Smooth muscle cell (in vitro differentiated cells): ENCODE measurements at regions not wholly inside any gene's neighbourhood (a gene's known extent, or its start where the extent isn't known, plus 50 kb on each side); places are given as distances from the start of the nearest gene placed in this dataset.

Experiments
- DNase-seq: peaks from one replicate; lab custom pipeline; 2025; ENCODE audit not compliant: unreplicated experiment; lab: John Stamatoyannopoulos, UW
- H2AFZ ChIP-seq: fragments of 200-600 bp; sonication (generic); 2 replicates; pipeline ENCODE4 v1.6.0; 2016; ENCODE audit warnings: antibody characterized with exemption, low read depth, mild to moderate bottlenecking
- H3F3A ChIP-seq: fragments of 200-600 bp; sonication (generic); 2 replicates; pipeline ENCODE4 v1.6.0; 2017; ENCODE audit warnings: antibody characterized with exemption, low read depth
- H3K27ac ChIP-seq: fragments of 200-600 bp; sonication (generic); 2 replicates; pipeline ENCODE4 v1.5.1; 2016; ENCODE audit warnings: low read depth, mild to moderate bottlenecking
- H3K27me3 ChIP-seq: fragments of 200-600 bp; sonication (generic); 2 replicates; pipeline ENCODE4 v1.6.1; 2016; ENCODE audit warnings: low read depth, mild to moderate bottlenecking
- H3K36me3 ChIP-seq: fragments of 200-600 bp; sonication (generic); 2 replicates; pipeline ENCODE4 v1.5.1; 2016; ENCODE audit warnings: low read depth
- H3K4me1 ChIP-seq: fragments of 200-600 bp; sonication (generic); 2 replicates; pipeline ENCODE4 v1.5.1; 2016; ENCODE audit warnings: low read depth
- H3K4me2 ChIP-seq: fragments of 200-600 bp; sonication (generic); 2 replicates; pipeline ENCODE4 v1.6.0; 2016; ENCODE audit warnings: mild to moderate bottlenecking
- H3K4me3 ChIP-seq: fragments of 200-600 bp; sonication (generic); 2 replicates; pipeline ENCODE4 v1.5.1; 2016; ENCODE audit warnings: mild to moderate bottlenecking
- H3K79me2 ChIP-seq: fragments of 200-600 bp; sonication (generic); 2 replicates; pipeline ENCODE4 v1.6.0; 2016; ENCODE audit warnings: low read depth, mild to moderate bottlenecking
- H3K9ac ChIP-seq: fragments of 200-600 bp; sonication (generic); 2 replicates; pipeline ENCODE4 v1.6.0; 2016; ENCODE audit warnings: low read depth
- H3K9me3 ChIP-seq: fragments of 200-600 bp; sonication (generic); replicated peaks from 2 replicates; pipeline ENCODE4 v1.5.1; 2016; ENCODE audit warnings: low read depth
- H4K20me1 ChIP-seq: fragments of 200-600 bp; sonication (generic); 2 replicates; pipeline ENCODE4 v1.6.0; 2016; ENCODE audit warnings: low read depth
- WGBS: methylation state at CpG from one replicate; pipeline ENCODE4 v1.1.7; 2016; ENCODE audit warnings: low lambda C conversion rate; 5-methylcytosine and 5-hydroxymethylcytosine counted together
- TF ChIP-seq, protein P1 (sequence below): fragments of 200-600 bp; sonication (generic); IDR thresholded peaks from 2 replicates; pipeline ENCODE4 v1.5.1; 2017; ENCODE audit warnings: borderline replicate concordance, mild to moderate bottlenecking, antibody characterized with exemption; ENCODE audit not compliant: insufficient read depth, poor library complexity, severe bottlenecking

DNA sequence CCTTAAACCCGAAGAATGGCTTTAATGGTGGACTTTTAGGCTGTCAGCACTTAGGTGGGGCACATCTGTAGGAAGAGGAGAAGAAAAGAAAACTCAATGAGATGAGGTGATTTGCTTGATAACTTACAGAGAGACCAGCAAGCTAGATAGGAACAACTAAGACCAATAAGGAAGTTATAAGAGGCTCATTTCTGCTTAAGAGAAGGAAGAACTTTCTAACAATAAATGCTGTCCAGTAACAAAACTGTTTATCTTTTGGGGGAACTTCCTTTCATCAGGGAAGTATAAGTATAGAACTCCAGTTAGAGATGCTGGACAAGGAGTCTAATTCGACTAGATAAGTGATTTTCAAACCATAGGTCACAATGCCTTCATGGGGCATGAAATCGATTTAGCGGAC, 107.2 kb upstream of the SIRPA start:
- Histone ChIP-seq H3K27me3 (peaks cover 32% of the 10 kb centered on the region), H3K79me2 (no peaks in the 10 kb centered on the region), H3K9ac (no peak overlapping the region), H2AFZ (no peak overlapping the region), H3K4me1 (no peaks in the 10 kb centered on the region), H3F3A (no peaks in the 10 kb centered on the region), H4K20me1 (no peaks in the 10 kb centered on the region), H3K9me3 (no peaks in the 10 kb centered on the region), H3K4me2 (no peak overlapping the region), H3K27ac (no peak overlapping the region), H3K4me3 (no peak overlapping the region), H3K36me3 (no peaks in the 10 kb centered on the region)
- no peak for DNase-seq
- 86% methylated on average over 4 of the region's 4 CpGs for WGBS
- TF ChIP-seq, protein P1, sequence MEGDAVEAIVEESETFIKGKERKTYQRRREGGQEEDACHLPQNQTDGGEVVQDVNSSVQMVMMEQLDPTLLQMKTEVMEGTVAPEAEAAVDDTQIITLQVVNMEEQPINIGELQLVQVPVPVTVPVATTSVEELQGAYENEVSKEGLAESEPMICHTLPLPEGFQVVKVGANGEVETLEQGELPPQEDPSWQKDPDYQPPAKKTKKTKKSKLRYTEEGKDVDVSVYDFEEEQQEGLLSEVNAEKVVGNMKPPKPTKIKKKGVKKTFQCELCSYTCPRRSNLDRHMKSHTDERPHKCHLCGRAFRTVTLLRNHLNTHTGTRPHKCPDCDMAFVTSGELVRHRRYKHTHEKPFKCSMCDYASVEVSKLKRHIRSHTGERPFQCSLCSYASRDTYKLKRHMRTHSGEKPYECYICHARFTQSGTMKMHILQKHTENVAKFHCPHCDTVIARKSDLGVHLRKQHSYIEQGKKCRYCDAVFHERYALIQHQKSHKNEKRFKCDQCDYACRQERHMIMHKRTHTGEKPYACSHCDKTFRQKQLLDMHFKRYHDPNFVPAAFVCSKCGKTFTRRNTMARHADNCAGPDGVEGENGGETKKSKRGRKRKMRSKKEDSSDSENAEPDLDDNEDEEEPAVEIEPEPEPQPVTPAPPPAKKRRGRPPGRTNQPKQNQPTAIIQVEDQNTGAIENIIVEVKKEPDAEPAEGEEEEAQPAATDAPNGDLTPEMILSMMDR: no peak

DNA sequence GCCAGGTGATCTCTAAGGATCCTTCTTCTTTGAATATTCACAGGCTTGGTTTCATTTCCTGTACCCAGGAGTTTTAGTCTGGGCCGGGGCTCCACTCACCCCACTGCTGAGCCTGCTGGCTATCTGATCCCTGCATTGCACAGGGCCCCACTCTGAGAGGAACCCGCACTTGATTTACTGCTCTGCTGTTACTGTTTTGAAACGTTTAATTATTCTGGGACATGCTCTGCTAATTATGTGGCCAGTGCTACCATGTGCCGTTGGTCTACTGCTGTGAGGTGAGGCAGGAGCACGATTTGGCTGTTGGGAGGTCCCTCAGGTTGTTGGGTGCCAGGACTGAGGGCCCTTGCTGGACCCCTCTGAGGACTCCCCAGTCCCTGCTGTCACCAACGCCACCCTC, 108.7 kb upstream of the SIRPA start:
- TF ChIP-seq, protein P1: no peak
- H2AFZ ChIP-seq: no peak overlapping the region
- H3K4me1 ChIP-seq: no peaks in the 10 kb centered on the region
- H4K20me1 ChIP-seq: no peaks in the 10 kb centered on the region
- H3K4me3 ChIP-seq: no peak overlapping the region
- H3K79me2 ChIP-seq: no peaks in the 10 kb centered on the region
- no peak overlapping the region for H3K9ac ChIP-seq
- H3K27ac ChIP-seq: no peak overlapping the region
- no peaks in the 10 kb centered on the region for H3F3A ChIP-seq
- no peak overlapping the region for H3K4me2 ChIP-seq
- peaks cover 32% of the 10 kb centered on the region for H3K27me3 ChIP-seq
- no peak for DNase-seq
- 87% methylated on average over 6 of the region's 6 CpGs for WGBS
- H3K9me3 ChIP-seq: no peaks in the 10 kb centered on the region
- H3K36me3 ChIP-seq: no peaks in the 10 kb centered on the region

DNA sequence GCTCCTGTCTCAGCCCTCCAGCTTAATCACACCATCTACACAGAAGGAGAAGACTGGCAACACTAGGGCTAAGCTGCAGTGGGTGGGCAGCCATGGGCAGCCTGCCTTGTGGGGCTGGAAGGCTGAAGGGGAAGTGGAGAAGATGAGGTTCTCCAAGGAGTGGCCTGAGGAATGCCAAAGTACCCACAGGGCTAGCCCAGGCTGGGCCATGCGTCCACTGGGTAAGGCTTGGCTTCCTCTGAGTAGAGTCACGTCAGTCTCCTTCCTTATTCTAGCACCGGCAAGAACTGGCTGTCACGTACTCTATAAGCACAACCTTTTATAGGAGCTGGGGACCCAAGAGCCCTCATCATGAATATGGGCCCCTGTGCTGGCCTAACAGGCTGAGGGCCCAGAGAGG, 110.6 kb upstream of the SIRPA start:
- Histone ChIP-seq H3K4me2 (no peak overlapping the region), H3K79me2 (no peaks in the 10 kb centered on the region), H3K9ac (no peak overlapping the region), H2AFZ (no peak overlapping the region), H3K36me3 (no peaks in the 10 kb centered on the region), H3K4me3 (no peak overlapping the region), H4K20me1 (no peaks in the 10 kb centered on the region), H3F3A (no peaks in the 10 kb centered on the region), H3K27ac (no peak overlapping the region), H3K4me1 (no peaks in the 10 kb centered on the region), H3K9me3 (no peaks in the 10 kb centered on the region), H3K27me3 (peaks cover 28% of the 10 kb centered on the region)
- 87% methylated on average over 4 of the region's 4 CpGs for WGBS
- TF ChIP-seq, protein P1: no peak
- no peak for DNase-seq

DNA sequence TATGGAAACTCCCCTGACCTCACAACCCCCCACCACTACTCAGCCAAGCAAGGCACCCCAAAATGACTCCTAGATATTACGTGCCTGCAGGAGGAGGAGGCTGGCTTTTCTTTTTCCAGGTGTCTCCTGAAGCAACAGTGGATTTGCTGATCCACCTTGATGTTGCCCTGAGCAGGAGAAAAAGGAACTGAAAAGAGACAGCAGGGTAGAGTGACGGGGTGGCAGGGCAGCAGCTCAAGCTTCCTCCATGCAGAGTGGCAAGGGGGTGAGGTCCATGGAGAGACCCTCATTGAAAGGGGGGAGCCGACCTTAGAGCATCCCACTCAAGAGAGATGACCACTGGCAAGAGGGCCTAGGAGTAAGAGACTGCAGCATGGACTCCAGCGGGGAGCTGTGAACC, 112.0 kb upstream of the SIRPA start:
- no peak overlapping the region for H3K4me3 ChIP-seq
- no peaks in the 10 kb centered on the region for H3K9me3 ChIP-seq
- H3K27me3 ChIP-seq: peaks cover 19% of the 10 kb centered on the region
- no peak overlapping the region for H3K27ac ChIP-seq
- no peak overlapping the region for H3K4me2 ChIP-seq
- no peak overlapping the region for H2AFZ ChIP-seq
- WGBS: 85% methylated on average over 4 of the region's 4 CpGs
- H3K4me1 ChIP-seq: no peaks in the 10 kb centered on the region
- H3K36me3 ChIP-seq: no peaks in the 10 kb centered on the region
- no peaks in the 10 kb centered on the region for H3K79me2 ChIP-seq
- DNase-seq: no peak
- no peaks in the 10 kb centered on the region for H4K20me1 ChIP-seq
- TF ChIP-seq, protein P1: no peak
- H3K9ac ChIP-seq: no peak overlapping the region
- no peaks in the 10 kb centered on the region for H3F3A ChIP-seq
